ENCODE measurements at regions not wholly inside any gene's neighbourhood (a gene's known extent, or its start where the extent isn't known, plus 50 kb on each side); places are given as distances from the start of the nearest gene placed in this dataset.

DNA sequence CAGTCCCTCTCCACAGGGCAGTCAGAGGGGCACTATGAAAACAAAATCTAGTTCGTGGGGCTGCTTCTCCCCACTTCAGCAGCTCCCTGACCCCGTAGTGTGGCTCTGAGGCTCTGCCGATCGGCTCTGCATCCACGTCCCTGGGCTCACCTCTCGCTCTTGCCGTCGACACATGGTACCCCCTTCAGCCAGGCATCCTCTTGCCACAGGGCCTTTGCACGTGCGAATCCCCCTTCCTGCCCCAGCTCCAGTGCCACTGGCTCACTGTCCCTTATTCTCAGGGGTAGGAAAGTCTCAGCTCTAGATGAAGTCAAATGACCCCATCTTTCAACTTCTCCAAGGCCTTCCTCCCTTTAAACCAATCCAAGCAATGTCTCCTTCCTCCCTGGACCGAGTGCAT lies 72.7 kb downstream of the KLHDC7A start (continued):
- TF ChIP-seq, protein P1, sequence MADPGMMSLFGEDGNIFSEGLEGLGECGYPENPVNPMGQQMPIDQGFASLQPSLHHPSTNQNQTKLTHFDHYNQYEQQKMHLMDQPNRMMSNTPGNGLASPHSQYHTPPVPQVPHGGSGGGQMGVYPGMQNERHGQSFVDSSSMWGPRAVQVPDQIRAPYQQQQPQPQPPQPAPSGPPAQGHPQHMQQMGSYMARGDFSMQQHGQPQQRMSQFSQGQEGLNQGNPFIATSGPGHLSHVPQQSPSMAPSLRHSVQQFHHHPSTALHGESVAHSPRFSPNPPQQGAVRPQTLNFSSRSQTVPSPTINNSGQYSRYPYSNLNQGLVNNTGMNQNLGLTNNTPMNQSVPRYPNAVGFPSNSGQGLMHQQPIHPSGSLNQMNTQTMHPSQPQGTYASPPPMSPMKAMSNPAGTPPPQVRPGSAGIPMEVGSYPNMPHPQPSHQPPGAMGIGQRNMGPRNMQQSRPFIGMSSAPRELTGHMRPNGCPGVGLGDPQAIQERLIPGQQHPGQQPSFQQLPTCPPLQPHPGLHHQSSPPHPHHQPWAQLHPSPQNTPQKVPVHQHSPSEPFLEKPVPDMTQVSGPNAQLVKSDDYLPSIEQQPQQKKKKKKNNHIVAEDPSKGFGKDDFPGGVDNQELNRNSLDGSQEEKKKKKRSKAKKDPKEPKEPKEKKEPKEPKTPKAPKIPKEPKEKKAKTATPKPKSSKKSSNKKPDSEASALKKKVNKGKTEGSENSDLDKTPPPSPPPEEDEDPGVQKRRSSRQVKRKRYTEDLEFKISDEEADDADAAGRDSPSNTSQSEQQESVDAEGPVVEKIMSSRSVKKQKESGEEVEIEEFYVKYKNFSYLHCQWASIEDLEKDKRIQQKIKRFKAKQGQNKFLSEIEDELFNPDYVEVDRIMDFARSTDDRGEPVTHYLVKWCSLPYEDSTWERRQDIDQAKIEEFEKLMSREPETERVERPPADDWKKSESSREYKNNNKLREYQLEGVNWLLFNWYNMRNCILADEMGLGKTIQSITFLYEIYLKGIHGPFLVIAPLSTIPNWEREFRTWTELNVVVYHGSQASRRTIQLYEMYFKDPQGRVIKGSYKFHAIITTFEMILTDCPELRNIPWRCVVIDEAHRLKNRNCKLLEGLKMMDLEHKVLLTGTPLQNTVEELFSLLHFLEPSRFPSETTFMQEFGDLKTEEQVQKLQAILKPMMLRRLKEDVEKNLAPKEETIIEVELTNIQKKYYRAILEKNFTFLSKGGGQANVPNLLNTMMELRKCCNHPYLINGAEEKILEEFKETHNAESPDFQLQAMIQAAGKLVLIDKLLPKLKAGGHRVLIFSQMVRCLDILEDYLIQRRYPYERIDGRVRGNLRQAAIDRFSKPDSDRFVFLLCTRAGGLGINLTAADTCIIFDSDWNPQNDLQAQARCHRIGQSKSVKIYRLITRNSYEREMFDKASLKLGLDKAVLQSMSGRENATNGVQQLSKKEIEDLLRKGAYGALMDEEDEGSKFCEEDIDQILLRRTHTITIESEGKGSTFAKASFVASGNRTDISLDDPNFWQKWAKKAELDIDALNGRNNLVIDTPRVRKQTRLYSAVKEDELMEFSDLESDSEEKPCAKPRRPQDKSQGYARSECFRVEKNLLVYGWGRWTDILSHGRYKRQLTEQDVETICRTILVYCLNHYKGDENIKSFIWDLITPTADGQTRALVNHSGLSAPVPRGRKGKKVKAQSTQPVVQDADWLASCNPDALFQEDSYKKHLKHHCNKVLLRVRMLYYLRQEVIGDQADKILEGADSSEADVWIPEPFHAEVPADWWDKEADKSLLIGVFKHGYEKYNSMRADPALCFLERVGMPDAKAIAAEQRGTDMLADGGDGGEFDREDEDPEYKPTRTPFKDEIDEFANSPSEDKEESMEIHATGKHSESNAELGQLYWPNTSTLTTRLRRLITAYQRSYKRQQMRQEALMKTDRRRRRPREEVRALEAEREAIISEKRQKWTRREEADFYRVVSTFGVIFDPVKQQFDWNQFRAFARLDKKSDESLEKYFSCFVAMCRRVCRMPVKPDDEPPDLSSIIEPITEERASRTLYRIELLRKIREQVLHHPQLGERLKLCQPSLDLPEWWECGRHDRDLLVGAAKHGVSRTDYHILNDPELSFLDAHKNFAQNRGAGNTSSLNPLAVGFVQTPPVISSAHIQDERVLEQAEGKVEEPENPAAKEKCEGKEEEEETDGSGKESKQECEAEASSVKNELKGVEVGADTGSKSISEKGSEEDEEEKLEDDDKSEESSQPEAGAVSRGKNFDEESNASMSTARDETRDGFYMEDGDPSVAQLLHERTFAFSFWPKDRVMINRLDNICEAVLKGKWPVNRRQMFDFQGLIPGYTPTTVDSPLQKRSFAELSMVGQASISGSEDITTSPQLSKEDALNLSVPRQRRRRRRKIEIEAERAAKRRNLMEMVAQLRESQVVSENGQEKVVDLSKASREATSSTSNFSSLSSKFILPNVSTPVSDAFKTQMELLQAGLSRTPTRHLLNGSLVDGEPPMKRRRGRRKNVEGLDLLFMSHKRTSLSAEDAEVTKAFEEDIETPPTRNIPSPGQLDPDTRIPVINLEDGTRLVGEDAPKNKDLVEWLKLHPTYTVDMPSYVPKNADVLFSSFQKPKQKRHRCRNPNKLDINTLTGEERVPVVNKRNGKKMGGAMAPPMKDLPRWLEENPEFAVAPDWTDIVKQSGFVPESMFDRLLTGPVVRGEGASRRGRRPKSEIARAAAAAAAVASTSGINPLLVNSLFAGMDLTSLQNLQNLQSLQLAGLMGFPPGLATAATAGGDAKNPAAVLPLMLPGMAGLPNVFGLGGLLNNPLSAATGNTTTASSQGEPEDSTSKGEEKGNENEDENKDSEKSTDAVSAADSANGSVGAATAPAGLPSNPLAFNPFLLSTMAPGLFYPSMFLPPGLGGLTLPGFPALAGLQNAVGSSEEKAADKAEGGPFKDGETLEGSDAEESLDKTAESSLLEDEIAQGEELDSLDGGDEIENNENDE (IDR thresholded peaks at IDR 0.05; ENCODE audit: insufficient replicate concordance, low read length), result no peak
- no peak for TF ChIP-seq KDM1A (IDR thresholded peaks at IDR 0.05; ENCODE audit: borderline replicate concordance, low read length)
- TF ChIP-seq SIX5 (IDR thresholded peaks at IDR 0.05; ENCODE audit: low read depth, low read length), result no peak
- no peak for TF ChIP-seq SAP30 (IDR thresholded peaks at IDR 0.05; ENCODE audit: insufficient read depth, insufficient replicate concordance, low read length)
- TF ChIP-seq RAD21 (IDR thresholded peaks at IDR 0.05 in 1 of 2, conservative IDR thresholded peaks at IDR 0.05 in 1 of 2; ENCODE audit: low read depth in 2 of 2, low read length in 2 of 2), result no peak
- no peak for TF ChIP-seq CBX8 (IDR thresholded peaks at IDR 0.05; ENCODE audit: borderline replicate concordance, low read depth, low read length)
